A549 (cell line): ENCODE measurements at regions not wholly inside any gene's neighbourhood (a gene's known extent, or its start where the extent isn't known, plus 50 kb on each side); places are given as distances from the start of the nearest gene placed in this dataset.
"Not testable (repeated sequence)": the region's sequence is repeated elsewhere in the genome, so short reads cannot be mapped to it uniquely, and the experiment has no call there.

ENCODE experiments used
- CBX2 ChIP-seq: fragments of 200-600 bp; sonication (generic); IDR thresholded peaks from 2 replicates; pipeline ENCODE4 v1.6.1; 2016; ENCODE audit warnings: low read depth, mild to moderate bottlenecking, borderline replicate concordance
- HMGXB4 ChIP-seq: fragments of 250-450 bp; sonication (Bioruptor Pico); IDR thresholded peaks from 2 replicates; pipeline ENCODE4 v1.5.0; 2021; ENCODE audit warnings: mild to moderate bottlenecking, moderate library complexity, borderline replicate concordance
- JUN ChIP-seq, 2 experiments: fragments of >200 bp; sonication (Bioruptor Twin); formaldehyde crosslinking; IDR thresholded peaks; 2 replicates in 1 of 2; 3 replicates in 1 of 2; pipeline ENCODE4 v1.6.1; 2016 to 2017
- MAFK ChIP-seq: fragments of 450-650 bp; IDR thresholded peaks from 2 replicates; pipeline ENCODE4 v1.6.1; 2014; ENCODE audit not compliant: partially characterized antibody
- POLR2A ChIP-seq: IDR thresholded peaks from 2 replicates; pipeline ENCODE4 v1.6.1; 2012; ENCODE audit warnings: mild to moderate bottlenecking, low read length
- RAD21 ChIP-seq, 2 experiments: fragments of >200 bp in 1 of 2; sonication (Bioruptor Twin) in 1 of 2; formaldehyde crosslinking in 1 of 2; IDR thresholded peaks in 1 of 2; conservative IDR thresholded peaks in 1 of 2; 2 replicates in 1 of 2; 3 replicates in 1 of 2; pipeline ENCODE4 v1.6.1; 2012 to 2018; ENCODE audit warnings: inconsistent platforms in 1 of 2
- RARB ChIP-seq: fragments of 250-450 bp; sonication (Bioruptor Pico); IDR thresholded peaks from 2 replicates; pipeline ENCODE4 v1.8.0; 2021; ENCODE audit warnings: mild to moderate bottlenecking, moderate library complexity
- REST ChIP-seq: fragments of 200-600 bp; sonication (generic); IDR thresholded peaks from 2 replicates; pipeline ENCODE4 v1.6.1; 2016; ENCODE audit warnings: antibody characterized with exemption, mild to moderate bottlenecking, moderate library complexity
- TF ChIP-seq, protein P1 (sequence below): fragments of >200 bp; sonication (Bioruptor Twin); formaldehyde crosslinking; IDR thresholded peaks from 3 replicates; pipeline ENCODE4 v1.5.1; 2016

- TF ChIP-seq, protein P1, sequence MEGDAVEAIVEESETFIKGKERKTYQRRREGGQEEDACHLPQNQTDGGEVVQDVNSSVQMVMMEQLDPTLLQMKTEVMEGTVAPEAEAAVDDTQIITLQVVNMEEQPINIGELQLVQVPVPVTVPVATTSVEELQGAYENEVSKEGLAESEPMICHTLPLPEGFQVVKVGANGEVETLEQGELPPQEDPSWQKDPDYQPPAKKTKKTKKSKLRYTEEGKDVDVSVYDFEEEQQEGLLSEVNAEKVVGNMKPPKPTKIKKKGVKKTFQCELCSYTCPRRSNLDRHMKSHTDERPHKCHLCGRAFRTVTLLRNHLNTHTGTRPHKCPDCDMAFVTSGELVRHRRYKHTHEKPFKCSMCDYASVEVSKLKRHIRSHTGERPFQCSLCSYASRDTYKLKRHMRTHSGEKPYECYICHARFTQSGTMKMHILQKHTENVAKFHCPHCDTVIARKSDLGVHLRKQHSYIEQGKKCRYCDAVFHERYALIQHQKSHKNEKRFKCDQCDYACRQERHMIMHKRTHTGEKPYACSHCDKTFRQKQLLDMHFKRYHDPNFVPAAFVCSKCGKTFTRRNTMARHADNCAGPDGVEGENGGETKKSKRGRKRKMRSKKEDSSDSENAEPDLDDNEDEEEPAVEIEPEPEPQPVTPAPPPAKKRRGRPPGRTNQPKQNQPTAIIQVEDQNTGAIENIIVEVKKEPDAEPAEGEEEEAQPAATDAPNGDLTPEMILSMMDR: not testable (repeated sequence)
- TF ChIP-seq POLR2A; JUN (IDR thresholded peaks at IDR 0.05); HMGXB4; RAD21 (conservative IDR thresholded peaks at IDR 0.05 in 1 of 2, IDR thresholded peaks at IDR 0.05 in 1 of 2); RARB; MAFK; CBX2; REST: not testable (repeated sequence)
Observed at GRCh38 chr18:40119581-40119980, 1835.5 kb upstream of the PIK3C3 start.
